Glomerular visceral epithelial cell (primary cell): ENCODE measurements at regions not wholly inside any gene's neighbourhood (a gene's known extent, or its start where the extent isn't known, plus 50 kb on each side); places are given as distances from the start of the nearest gene placed in this dataset.
"Not testable (repeated sequence)": the region's sequence is repeated elsewhere in the genome, so short reads cannot be mapped to it uniquely, and the experiment has no call there.

Source experiments
- DNase-seq: peaks from one replicate; pipeline ENCODE4 v3.0.0-alpha.2; 2016; ENCODE audit errors: extremely low spot score

DNA sequence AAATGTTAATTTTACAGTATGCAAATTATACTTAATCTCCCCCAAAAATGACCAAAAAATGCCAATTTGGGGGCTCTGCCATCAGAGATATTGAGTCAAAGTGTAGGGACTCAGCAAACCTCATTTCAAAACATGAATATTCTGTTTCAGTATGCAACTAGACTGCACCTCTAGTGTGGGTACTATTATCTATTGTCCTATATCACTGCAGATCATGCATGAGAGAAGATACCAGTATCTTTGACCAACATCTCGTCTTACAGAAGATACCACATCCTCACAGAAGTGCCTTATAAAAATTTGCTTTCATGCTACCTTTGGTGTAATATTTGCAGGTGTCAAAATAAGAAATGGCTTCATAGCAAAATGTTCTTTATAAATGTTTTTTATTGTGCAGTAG lies 623.8 kb downstream of the TENT5A start:
- no peak for DNase-seq

DNA sequence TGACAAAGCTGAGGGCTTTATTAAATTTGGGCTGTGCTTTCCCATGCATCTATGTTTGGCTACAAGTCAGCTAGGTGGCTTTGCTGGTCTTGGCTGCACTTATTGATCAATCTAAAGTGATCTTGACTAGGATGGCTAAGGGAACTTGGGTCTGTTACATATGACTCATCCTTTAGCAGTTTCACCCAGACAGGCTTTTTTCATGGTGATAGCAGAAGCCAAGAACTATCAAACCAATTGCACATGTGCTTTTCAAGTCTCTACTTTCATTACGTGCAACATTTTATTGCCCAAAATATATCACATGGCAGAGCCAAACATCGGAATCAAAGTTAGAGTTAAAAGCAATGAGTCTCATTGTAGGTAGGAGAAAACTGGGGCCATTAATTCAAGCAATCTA lies 626.3 kb downstream of the TENT5A start:
- no peak for DNase-seq

DNA sequence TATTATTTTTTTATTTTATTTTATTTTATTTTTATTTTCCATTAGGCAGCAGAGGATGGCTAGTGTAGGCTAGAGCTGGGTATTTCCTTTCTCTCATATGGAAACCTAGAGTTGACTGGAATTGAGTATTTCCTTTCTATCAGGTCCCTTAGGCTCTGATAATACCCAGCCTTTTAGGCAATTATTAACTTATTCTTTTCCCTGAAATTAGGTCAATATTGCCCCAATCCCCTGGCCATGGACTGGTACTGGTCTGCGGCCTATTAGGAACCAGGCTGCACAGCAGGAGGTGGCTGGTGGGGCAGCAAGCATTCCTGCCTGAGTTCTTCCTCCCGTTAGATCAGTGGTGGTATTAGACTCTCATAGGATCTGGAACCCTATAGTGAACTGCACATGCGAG lies 632.2 kb downstream of the TENT5A start:
- DNase-seq = no peak

DNA sequence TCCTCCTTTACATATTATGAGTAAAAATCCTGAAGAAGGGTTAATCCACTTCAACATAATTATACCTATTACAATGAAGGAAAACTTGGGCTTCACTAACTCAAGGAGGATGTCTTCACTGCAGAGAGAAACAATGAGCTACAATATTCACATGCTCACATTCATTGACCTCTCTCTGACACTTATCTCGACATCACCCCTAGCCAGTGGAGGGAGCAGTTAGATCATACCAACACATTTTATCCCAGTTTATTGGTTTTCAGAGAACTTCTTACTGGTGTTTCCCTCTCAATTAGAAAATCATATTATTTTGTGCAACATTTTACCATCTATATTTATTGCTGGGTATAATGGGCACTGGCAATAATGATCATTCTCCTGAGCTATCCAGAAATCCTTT lies 646.5 kb downstream of the TENT5A start:
- DNase-seq = no peak

DNA sequence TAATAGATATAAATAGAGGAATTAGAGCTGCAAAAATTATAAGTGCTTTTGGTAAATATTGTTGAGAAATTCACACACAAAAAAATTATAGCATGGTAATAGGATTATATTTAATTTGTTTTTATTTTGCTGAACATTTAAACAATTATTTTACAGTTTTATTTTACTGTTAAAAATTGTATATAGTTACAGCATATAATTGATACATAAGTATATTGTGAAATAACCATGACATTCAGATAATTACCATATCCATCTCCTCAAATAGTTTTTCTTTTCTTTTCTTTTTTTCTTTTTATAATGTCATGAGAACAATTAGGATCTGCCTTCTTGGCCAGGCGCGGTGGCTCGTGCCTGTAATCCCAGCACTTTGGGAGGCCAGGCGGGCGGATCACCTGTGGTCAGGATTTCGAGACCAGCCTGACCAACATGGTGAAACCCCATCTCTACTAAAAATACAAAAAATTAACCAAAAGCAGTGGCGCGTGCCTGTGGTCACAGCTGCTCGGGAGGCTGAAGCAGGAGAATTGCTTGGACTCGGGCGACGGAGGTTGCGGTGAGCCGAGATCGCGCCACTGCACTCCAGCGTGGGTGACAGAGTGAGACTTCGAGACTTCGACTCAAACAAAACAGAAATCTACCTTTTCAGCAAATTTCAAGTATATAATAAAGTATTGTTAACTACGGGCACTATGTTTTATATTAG lies 654.2 kb downstream of the TENT5A start:
- no peak for DNase-seq

DNA sequence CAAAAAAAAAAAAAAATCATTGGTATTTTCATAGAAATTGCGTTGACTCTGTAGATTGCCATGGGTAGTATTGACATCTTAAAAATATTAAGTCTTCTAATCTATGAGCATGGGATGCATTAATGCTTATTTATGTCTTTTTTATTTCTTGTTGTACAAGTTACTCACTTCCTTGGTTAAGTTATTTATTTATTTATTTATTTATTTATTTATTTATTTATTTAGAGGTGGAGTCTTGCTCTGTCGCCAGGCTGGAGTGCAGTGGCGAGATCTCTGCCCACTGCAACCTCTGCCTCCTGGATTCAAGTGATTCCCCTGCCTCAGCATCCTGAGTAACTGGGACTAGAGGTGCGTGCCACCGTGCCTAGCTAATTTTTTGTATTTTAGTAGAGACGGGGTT lies 656.0 kb downstream of the TENT5A start:
- not testable (repeated sequence) for DNase-seq

DNA sequence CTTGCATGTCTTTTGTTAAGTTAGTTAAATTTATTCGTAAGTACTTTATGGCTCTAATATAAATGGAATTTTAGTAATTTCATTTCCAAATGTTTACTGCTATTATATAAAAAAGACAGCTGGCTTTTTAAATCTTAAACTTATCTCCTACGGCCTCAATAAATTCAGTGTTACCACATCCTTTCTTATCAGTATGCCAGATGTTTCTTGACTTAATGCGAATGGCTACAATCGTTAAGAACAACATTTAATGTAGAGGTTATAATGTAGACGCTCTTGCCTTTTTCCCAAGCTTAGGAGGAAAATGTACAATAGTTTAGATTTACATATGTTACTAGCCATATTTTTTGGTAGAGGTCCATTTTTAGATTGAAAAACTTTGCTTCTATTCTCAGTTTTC lies 659.4 kb downstream of the TENT5A start:
- no peak for DNase-seq

DNA sequence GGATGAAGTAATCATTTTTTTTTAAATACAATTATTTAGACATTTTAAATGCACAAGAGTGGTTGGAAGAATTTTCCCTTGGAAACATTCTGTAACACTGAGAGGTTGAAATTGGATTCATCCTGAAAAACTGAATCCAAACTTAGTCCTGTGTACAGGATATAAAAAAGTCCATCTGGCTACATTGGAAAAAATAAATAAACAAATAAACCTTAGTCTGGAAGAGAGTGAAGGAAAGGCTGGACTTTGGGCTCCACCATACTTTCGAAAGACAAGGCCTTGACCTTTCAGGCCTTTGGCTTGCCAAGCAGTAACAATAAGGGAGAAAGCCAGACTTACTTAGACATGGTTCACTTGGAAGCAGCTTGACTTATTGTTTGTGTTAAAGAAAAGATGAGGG lies 664.3 kb downstream of the TENT5A start:
- DNase-seq = no peak

DNA sequence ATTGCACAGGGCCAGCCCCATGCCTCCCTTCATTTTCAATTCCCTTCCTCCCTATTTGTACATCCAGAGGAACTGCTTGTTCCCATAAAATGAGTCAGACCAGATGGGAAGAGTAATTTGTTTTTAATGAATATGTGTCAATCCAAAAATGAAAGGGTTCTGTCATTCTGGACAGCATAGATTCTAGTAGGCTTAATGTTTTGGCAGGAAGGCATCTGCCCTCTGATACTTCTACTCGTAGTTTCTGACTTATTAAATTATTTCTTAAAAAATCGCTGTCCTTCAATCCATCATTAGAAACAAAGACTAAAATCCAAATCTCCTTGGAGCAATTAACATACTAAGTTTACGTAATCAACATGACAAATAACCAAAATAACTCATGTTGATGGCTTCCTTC lies 665.5 kb downstream of the TENT5A start:
- no peak for DNase-seq

DNA sequence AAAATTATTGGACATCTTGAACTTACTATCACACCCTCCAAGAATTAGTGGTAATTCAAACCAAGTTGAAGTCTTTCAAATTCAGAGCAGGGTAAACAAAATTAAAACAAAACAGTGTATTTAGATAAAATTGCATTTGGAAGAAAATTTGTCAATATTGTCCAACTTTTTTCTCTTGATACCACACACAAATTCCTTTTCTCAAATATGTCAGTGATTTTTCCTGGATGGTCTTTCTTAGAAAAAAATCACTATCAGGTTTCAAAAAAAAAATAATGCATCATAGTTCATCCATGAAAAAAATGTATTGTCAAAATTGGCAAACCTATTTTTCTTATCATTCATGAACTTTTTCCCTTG lies 667.1 kb downstream of the TENT5A start:
- DNase-seq = no peak

DNA sequence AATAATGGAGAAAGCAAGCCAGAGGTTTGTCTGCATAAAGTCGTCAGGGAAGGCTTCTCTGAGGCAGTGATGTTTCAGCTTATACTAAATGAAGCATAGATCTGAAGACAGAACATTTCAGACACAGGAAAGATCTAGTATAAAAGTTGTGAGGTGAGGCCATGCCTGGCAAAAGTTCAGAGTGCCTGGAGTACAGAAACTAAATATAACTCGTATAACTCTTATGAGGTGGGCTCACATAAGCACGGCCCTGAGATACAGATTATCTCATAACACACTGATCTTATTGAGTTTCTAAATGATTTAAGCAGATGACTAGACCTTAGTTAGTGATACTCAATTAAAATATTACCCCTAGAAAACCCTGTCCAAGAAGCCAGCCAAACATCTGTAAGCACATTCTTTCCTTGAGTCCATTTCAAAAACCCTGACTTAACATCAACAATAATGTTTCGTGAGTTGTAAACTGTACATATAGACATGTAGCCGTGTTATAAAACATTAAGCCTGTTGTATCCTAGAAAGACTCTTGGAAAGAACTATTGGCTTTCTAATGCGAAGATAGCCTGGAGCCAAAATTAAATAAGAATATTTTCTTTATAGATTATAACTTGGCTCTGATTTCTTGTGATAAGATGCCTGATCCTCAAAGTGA lies 667.6 kb downstream of the TENT5A start:
- DNase-seq = no peak

DNA sequence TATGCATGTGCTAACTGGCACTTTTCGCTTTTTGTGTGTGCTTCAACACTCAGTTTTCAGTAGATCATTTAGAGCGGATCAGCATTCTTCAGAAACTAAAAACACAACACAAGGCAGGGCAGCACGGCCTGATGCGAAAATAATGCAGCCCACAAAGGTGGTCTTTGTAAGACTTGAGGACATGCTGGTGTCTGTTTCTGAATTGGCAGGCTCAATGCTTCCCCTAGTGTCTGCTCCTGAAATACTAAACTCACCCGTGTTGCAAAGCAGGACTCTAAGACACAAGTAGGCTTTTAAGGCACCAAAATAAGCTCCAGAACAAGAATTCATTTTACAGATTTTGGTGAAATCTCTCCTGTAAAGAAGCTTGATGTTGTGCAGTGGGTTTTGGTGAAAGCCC lies 676.5 kb downstream of the TENT5A start:
- DNase-seq = peak; percentile 2

DNA sequence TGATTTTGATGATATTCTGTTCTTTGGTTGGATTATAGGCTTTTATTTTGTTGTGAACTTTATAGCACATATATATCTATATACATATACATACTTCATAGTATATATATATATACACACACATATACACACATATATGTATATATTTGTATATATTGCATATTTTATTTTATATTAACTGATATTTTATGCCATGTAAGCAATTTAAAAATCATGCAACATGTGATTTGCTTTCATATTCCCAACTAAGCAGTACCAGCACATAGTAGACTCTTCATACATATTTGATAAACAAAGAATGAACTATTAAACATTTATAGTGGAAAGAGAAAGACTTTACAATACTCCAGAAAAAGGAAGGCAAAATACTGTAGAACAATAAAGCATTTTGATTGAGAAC lies 679.2 kb downstream of the TENT5A start:
- no peak for DNase-seq

DNA sequence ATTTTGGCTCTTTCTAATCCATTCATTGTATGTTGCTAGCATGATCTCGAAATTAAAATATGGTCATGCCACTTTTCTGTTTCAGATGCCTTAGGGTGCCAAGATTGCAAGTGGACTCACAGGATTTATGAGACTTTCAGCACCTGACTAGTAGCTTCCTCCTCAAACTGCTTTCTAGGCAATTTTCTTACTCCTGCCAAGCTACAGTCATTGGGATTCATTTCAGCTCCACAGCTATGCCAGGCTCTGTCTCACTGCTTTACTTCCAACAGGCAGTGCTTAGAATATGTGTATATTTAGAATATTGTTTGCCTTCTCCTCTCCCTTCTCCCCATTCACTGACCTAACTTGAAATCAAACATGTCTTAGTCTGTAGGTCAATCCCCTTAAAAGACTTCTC lies 681.4 kb downstream of the TENT5A start:
- DNase-seq = no peak

DNA sequence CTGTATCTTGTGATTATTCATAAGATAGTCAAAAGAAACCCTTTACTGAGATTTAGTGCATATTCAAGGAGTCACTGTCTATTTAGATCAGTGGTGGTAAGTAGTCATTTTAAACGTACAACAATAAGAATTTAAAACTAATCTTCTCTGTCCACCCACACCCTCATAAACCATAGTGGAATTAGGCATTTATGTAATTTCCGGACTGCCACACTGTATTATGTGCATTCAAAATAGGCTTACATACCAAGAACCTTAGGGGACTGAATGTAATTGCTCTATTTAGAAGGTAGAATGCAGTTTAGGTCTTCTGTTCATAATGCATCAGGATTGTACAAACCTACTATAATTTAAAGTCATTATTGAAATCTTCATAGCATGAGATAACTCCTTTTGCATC lies 685.4 kb downstream of the TENT5A start:
- no peak for DNase-seq

DNA sequence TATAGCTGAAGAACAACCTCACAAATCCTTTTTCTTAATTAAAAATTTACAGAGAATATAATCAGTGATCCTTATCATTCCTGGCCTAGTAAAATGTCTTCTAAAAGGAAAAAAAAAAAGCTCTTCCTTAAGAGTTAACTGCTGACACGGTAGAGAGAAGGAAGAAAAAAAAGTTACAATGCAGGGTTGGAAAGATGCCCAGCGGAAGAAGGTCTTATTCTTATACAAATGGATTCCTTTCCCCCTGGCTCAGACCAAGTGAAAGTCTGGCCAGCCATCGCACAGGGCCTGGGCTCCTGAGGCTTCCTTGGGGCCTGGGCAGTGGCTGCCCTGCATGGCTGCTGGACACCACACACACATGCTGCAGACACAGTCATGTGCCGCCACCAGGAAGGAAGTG lies 688.6 kb downstream of the TENT5A start:
- no peak for DNase-seq

DNA sequence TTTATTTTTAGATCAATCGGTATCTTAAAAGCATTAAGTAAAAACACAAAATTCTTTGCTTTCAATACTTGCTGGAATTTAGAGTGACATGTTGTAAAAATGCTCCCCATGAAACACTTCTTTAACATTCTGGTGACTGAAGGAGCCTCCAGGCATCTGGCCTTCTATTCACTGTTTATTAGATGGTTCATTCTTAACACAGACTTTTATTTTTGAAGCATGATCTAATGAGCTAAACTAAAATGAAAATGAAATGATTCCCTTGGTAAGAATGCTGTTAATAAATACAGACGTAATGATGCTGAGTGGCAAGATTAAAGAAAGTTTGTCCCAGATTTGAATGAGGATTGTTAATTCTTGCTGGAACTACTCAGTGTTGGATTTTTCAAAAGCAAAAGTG lies 698.4 kb downstream of the TENT5A start:
- DNase-seq = no peak

DNA sequence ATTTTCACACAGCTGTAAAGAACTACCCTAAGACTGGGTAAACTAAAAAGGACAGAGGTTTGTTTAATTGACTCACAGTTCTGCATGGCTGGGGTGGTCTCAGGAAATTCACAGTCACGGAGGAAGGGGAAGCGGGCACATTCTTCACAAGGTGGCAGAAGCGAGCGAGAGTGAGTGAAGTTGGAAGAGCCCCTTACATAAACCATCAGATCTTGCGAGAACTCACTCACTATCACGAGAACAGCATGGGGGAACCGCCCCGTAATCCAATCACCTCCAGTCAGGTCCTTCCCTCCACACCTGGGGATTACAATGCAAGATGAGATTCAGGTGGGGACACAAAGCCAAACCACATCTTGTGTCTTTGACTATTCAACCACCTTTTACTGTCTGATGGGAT lies 700.5 kb downstream of the TENT5A start:
- DNase-seq = no peak

DNA sequence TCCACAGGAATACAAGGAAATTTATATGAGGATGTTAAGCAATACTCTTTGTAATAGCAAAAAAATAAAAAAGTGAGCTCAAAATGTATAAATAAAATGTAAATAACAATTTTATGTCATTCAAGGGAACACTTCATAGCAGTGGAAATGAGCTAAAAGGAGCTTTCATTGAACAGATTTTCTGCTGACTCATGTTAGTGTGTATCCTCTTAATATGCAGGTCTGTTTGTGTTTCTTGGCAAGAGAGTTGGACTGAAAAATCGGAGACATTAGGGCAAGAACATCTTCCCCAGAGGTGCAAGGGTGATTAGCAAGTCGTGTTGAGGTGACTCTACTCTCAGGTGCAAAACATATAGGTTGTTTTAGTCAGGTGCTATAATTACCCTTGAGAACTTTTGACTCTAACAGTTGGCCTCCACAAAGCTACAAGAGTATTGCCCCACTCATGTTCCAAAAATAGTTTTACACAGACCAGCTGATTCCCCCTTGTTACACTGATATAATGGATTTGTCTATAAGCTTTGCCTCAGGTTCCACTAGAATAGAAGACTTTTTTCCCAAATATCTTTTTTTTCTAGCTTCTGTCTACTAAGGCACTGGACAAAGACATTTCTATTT lies 702.9 kb downstream of the TENT5A start:
- no peak for DNase-seq

DNA sequence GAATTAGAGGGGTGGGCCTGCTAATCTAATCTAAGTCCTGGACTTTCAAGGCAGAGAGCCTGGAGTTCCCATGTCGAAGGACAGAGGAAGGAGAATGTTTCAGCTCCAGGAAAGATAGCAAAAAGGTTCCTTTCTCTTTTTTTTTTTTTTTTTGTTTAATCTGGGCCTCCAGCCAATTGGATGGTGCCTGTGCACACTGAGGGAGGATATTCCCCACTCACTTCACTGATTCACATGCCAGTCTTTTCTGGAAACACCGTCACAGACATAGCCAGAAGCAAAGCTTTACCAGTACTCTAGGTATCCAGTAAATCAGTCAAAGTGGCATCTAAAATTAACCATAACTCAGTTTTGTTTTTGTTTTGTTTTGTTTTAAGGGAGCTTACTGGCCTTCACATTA lies 721.1 kb downstream of the TENT5A start:
- DNase-seq = no peak

DNA sequence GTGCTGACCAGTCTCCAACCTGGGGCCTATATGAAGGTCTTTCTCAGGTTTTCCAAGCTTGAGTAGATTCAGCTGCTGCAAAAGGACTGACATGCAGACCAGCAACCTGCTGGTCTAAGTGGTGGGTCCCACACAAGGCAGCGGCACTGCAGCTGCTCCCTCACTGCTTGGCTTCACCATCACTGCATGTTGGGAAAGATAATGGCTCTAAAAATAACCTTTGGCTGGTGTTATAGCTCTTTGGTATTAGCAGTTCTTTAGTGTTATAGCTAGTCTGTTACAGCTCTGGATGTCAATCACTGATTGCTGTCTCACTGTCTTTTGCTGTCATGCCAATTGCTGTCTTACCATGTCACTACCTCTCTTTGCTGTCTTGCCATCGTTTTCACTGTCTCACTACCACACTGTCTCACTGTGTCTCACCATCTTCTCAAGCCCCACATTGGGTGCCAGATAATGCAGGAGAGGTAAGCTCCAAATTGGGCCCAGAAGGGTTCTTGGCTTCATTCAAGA lies 726.4 kb downstream of the TENT5A start:
- no peak for DNase-seq

DNA sequence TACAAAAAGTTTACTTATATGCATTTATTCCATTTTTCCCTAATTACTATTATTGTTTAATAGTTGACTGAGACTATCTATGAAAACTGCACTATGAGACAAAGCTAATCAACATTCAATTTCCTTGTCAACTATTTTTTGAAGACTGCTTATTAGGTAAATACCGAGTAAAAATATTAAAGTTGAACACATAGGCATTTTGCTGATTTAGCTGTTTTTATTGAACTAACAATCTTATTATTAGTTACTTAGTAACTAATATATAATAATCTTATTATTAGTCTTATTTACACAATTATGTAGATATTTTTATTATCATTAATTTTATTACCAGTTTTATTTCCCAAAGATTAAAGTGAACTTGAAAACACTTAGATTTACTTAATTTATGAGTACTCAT lies 728.8 kb downstream of the TENT5A start:
- no peak for DNase-seq

DNA sequence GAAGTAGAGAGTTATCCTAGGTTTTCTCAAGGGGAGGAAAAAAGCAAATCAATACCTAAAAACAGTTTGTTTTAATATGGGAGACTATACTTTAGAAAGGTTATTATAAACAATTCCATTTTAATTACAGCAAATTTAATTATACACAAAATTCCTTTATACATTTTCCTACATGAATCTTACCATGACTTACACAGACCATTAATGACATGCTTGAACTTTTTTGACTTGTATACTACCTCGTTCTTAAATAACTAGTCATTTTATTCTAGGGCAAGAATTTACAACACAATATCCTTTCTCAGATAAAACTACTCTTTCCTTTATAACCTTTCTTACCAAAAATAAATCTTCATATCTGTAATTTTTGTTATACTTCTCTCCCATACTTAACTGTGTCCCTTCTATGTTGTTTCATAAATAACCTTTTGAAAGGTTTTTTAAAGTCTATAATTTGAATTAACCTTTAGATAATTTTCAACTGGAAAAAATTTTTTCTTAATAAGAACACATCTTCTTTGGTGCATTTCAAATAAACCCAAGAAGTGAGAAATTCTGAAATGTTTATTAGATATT lies 729.4 kb downstream of the TENT5A start:
- DNase-seq = no peak
